ENCODE measurements at regions not wholly inside any gene's neighbourhood (a gene's known extent, or its start where the extent isn't known, plus 50 kb on each side); places are given as distances from the start of the nearest gene placed in this dataset.

DNA sequence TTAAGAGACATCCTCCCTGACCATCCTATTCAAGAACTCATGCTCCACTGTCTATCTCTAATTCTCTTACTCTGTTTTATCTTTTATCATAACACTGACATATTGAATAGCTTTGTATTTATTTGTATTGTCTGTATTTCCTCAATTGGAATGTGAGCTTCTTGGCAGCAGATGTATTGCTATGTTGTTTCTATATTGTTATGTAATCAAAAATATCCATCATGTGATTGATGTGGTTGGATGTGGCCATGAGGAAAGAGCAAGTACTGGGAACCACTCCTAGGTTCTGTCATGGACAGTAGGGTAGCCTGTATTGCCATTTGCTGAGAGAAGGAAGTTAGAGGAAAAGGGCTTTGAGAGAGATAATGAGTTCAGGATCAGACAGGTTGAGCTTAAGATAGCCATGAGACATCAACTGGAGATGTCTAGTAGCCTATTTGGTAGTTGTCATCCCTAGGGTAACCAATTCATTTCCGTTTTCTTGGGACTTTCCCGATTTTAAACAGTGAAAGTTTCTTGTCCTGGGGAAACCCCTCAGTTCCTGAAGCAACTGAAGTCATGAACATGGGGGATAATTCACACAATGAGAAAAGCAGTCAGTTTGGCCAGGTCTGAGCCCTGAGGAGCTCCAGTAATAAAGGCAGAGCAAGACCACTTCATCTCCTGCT, 404.5 kb downstream of the INSC start:
- TF ChIP-seq CTCF (conservative IDR thresholded peaks at IDR 0.05; ENCODE audit: low read length) (no peak), EZH2phosphoT487 (IDR thresholded peaks at IDR 0.05; ENCODE audit: borderline replicate concordance) (no peak)
